SK-N-MC (cell line): ENCODE measurements at regions not wholly inside any gene's neighbourhood (a gene's known extent, or its start where the extent isn't known, plus 50 kb on each side); places are given as distances from the start of the nearest gene placed in this dataset.

Experiments
- EZH2 ChIP-seq: fragments of 200-600 bp; sonication (generic); IDR thresholded peaks from one replicate; pipeline ENCODE4 v1.6.1; 2017; ENCODE audit warnings: antibody characterized with exemption
- FOXP2 ChIP-seq: optimal IDR thresholded peaks from 2 replicates; pipeline ENCODE3; 2011; ENCODE audit warnings: mild to moderate bottlenecking, moderate library complexity; ENCODE audit not compliant: insufficient read depth; ENCODE audit errors: extremely low read length, control extremely low read depth
- POLR2AphosphoS5 ChIP-seq: IDR thresholded peaks from 2 replicates; pipeline ENCODE4 v1.6.1; 2012; ENCODE audit warnings: mild to moderate bottlenecking, low read depth, low read length, borderline replicate concordance

DNA sequence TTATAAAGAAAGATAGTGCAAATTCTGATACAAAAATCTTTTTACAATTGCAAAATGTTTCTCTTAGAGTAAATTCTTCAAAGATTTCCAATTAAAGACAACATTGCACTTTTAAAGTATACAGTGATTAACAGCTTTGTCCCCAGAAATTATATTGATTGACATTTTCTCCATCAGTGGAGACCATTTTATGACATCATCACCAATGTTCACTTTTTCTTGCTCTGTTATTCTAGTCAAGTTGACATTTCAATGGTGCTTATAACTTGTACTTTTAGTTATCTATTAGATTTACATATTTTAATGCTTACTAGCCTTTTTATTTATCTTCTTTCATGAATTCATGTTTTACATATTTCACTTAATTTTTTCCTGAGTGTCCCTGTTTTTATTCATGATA, 524.8 kb downstream of the HAO1 start:
- TF ChIP-seq EZH2 = no peak
- no peak for TF ChIP-seq POLR2AphosphoS5
- TF ChIP-seq FOXP2 = no peak
